ENCODE measurements at regions not wholly inside any gene's neighbourhood (a gene's known extent, or its start where the extent isn't known, plus 50 kb on each side); places are given as distances from the start of the nearest gene placed in this dataset.

DNA sequence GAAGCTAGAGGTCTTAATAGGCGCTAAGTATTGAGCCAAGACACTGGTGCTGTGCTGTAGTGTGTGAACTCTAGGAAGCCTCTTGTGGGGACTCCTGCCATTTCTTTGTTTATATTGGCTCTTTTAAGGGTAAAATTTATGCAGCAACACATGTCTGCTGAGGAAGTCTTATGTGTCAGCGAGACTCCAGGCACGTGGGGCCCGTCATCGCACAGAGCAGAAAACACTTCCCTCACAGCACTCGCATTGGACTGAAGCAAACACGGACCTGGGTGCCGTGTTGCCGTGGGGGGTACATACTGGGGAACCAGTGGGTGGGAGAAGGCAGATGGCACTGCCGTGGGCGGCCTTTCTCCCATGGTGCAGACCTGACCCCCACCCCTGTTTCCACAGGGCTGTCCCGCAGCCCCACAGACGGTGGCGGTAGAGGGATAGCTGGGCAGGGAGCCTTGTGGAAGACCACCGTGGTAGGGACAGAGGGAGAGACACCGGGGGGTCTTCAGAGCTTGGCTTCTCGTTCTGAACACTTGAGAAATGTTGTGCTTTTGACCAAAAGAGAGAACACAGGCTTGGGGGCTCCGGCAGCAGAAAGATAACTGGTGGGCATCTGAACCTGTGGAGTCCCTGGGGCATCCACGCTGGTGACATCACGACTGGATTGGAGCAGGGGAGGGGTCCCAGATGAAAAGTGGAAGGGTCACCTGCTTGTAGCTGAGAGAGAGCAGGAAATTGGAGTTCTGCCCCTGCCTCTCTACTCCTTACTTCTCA, 284.7 kb upstream of the SHH start:
- intact Hi-C loops (cut with DNase I): no loop called here
- DNase-seq: no peak

DNA sequence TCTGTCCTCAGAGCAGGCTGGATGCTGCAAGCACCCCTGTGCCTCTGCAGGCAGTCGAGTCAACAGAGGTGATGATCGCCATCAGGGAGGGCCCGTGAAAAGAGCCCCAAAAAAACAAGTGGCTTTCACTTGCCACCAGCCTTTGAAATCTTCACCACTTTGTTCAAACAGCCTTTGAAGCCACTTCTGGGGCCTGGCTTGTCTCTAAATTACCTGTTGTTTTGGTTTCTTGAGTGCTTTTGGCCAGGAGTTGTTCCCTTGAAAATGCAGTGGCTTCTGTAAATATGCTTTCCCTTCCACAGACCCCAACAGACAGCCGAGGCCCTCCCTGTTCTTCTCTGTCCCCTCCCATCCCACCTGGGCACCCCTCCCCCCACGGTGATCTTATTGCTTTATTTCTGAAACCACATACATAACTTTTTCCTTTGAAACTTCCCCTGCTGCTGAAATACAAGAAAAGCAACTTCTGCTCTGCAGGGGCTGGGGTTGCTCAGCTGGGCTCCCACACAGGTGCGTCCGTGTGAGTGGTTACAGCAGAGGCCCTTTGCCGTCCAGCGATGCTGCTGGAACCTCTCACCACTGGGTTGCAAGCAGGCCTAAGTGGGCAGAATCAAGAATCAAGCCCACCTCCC, 283.8 kb upstream of the SHH start:
- intact Hi-C loops (cut with DNase I): no loop called here
- DNase-seq: no peak

DNA sequence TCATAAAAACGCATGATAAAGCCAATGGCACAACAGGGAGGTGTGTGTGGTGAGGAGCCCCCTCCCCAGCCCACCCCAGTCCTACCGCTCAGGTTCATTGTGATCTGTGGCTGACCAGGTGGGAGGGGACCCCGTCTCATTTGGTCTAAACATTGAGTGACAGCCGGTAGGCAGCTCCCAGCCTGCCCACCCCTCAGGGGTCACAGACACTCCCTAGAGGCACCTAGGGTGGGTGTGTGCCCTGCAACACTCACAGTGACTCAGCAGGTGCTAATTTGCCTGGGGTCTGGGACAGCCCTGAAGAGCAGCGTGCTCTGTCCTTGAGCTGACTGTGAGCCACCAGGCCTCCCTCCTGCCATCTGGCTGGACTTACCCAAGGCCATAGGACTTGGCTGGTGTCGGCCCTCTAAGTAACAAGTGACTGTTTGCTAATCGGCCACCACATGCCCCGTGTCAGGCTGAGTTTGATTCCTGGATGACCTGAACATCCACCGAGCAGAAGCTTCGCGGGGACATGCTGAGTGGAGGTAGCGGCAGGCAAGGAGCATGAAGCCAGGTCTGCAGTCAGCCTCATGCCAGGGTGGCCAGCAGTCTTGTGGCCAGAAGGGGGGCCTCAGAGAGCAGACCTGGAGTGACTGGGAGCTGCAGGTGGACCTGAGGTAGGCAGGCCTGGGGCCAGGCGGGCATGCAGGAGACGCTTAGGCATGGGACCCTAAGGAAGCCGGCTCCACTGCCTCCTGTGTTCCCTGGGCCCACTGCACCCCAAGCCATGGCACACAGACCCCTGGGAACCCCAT, 282.3 kb upstream of the SHH start:
- DNase-seq: no peak

DNA sequence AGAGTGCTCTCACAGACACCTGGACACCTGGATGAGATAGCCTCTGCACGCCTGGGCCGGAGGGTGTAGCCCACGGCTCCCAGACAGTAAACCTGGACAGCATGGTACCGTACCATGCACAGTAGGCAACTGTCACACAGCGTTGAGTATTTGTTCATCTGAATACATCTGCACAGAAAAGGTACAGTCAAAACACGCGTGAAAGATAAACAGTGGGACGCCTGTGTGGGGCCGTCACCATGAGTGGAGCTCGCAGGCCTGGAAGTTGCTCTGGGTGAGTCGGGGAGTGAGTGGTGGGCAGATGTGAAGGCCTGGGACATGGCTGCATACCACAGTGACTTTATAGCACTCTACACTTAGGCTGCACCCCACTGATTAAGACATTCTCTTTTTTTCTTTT, 280.0 kb upstream of the SHH start:
- DNase-seq: peak in 1 of 10 donors; percentile 13
- intact Hi-C loops (cut with DNase I): no loop called here

More for the DNA sequence above, 282.3 kb upstream of the SHH start:
- intact Hi-C loops (cut with DNase I): no loop called here

DNA sequence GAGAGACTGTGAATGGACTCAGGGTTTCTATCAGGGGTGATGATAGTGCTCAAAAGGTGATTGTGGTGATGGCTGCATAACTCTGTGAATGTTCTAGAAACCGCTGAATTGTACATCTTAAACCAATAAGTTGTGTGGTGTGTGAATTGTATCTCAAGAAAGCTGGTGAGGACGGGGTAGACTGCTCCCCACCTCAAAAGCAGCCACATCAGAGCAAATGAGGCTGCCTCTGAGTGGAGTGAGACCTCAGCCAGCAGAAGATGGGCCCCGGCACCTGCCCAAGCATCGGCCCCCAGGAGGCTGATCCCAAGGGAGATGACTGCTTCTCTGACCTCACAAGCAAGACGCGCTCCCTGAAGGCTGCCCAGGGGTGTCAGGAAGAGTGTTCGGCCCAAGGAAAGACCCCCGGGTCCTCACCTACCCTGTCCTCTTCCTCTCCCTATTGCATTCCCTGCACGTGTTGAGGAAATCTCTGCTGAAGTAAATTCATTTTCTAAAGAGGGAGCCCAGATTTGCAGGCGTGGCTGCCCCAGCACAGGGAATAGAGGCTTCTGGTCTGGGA, 279.3 kb upstream of the SHH start:
- intact Hi-C loops (cut with DNase I): no loop called here
- DNase-seq: peak in 1 of 10 donors; percentile 58

DNA sequence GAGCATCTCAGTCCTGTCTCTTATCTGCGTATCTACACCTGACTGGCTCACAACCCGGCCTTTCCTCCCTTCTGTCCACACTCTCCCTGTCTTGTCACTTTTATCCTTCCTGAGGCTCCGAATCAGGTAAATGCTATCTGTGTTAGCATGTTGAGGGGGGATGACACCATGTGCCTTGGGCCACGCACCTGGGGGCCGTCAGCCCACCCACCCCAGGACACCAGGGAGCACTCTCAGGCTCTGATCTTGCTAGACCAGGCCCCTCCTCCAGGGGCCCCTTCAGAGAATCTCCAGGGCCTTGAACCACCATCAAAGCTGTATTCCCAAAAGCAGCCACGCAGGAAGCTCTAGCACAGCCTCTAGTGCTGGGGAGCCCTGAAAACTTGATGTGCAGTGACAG, 278.7 kb upstream of the SHH start:
- intact Hi-C loops (cut with DNase I): no loop called here
- peak in 1 of 10 donors; percentile 57 for DNase-seq

DNA sequence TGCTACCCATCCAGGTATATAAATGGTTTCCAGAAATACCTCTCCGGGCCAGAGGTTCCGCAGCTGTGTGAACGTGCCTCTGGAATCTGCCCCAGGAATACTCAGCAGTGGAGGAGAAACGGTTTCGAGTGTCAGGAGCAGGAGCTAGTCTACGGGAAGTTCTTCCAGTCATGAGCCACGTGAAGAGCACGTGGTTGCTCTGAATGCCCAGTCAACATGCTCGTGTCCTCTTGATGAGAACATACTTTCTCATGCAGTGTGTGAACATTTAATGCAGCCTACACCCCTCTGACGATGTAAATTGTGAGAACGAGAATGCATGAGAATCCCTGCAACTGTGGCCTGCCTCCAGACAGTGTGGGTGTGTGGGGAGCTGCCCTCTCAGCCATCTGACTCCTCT, 277.0 kb upstream of the SHH start:
- intact Hi-C loops (cut with DNase I): no loop called here
- DNase-seq: peak in 1 of 10 donors; percentile 23

DNA sequence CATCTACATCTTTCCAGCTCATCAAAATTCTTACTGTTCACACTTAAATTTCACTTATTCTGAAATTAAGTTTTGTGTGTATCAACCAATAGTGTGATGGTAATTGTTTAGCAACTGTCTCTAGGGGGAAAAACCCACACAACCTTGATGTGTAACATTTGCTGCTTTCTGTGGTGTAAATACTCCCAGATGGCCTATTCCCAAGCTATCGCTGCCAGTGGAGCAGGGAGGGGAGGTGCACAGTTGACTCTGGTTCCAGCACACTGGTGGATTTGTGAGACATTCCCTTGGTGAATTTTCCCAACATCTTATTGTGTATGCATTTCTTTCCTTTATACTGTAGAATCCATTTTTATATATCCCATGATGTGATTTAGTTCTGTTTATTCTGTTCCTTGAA, 275.9 kb upstream of the SHH start:
- DNase-seq: peak in 1 of 10 donors; percentile 10
- intact Hi-C loops (cut with DNase I): no loop called here

DNA sequence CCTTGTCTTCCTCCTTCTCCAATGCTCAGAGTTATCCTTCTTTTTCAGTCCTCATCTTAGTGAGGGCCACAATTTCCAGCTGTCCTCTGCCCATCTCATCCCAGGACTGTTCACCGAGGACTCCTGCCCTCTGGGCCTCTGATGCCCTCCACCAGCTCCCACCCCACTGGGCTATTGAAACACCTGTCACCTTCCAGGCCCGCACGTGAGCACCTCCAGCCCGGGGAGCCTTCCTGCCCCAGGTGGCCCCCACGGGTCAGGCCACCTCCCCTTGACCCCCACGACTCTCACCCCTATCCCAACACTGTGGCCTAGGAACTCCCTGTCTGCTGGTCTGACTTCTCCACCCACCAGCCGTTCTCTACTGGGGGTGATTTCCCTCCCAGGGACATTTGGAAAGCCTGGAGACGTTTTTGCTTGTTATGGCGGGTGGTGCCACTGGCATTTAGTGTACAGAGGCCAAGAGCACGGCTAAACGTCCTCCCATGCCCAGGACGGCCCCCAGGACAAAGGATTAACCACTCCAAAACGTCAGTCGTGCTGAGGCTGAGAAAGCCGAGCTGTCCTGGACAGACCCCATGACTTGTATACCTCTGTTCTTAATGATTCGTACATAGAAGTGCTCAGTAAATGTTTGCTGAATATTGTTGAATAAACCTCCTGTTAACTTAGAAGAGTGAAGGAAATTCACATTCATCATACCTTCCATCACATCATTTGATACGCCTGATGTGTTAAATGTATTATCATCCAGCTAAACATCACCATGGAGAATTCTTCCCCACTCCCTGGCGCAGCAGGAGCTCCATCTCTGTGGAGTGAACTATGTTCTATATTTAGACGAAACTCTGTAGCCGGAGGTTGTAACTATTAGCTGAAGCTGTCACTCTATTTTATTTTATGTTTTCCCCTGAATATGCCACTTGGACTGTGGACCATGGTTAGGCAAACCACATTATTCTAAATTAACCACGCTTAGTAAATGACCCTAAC, 270.1 kb upstream of the SHH start:
- intact Hi-C loops (cut with DNase I): no loop called here
- DNase-seq: peak in 1 of 10 donors; percentile 61

DNA sequence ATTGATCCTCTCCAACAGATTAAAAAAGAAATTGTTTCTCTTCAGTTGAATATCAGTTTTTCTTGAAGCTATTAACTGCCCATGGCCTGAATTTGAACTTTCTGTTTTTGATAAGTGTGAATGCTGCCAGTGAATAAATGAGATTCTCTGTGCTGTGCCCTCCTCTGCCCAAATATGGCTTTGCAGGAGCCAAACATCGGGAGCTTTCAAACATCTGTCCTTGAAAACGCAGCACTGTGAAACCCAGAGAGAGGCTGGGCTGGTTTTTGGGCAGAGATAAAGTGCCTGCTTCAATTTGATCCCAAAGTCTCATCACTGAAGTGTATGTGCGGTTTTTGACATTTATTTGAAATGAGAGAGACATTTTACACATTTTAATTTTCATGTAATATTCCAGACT, 268.3 kb upstream of the SHH start:
- DNase-seq: peak in 1 of 10 donors; percentile 5
- intact Hi-C loops (cut with DNase I): no loop called here

DNA sequence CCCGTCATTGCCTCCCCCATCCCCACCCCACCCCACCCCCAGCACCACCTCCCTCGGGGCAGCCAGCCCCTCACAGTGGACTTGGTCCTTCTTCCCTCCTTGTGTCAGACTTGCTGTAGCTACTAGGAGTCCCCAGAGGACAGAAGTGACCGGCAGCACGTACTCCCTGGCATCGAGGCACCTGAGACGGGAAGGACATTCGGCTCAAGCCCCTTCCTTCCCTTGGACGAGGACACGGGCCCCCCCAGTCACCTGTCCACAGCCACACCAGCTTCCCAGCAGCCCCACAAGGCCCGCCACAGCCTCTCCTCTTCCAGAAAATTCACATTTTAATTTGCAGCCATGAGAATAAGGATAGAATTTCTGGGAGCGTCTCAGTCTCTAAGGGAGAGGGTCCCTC, 267.8 kb upstream of the SHH start:
- DNase-seq: peak in 1 of 10 donors; percentile 72
- intact Hi-C loops (cut with DNase I): no loop called here

DNA sequence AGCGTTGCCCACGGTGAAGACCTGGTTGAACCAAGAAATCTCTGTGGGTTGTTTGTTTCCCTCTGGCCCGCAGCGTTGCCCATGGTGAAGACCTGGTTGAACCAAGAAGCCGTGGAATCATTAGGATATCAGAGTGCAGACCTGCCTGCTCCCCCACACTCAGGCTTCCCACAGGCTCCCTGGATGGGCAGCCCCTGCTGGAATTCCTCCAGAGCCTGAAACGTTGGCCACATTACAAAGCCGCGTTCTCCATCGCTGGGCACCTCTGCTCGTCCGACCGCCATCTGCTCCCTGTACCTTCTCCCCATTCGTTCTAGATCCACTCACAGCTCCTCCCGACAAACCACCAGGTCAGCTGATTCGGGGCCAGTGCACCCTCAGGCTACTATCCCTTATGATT, 266.9 kb upstream of the SHH start:
- DNase-seq: peak in 1 of 10 donors; percentile 57
- intact Hi-C loops (cut with DNase I): no loop called here

DNA sequence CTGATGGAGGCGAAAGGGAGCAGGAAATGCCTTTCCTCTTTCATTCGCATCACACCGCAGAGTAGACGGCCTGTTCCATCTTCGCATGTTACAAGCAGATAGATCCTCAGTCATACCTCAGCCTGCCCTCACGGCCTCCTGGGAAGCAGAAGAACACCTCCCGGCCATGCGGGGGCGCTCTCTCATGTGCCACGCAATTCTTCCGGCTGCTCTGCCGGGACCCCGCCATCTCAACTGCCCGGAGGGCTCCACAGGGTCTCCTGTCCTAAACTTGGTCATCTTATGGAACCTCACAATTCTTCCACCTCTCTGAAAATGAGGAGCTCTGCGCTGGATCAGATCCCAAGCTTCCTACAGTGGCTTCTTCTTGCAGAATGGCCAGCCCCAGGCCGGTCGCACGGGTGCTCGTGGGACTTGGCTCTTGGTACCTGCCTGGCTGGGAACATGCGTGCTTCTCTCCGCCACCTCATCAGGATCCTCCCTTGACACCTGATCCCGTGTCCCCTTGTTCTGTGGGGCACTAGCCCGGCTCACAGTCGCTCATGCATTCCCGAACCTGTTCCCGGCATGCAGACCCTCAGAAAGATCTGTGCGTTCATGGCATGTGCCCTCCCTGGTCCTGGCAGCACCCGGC, 262.8 kb upstream of the SHH start:
- intact Hi-C loops (cut with DNase I): no loop called here
- peak in 1 of 10 donors; percentile 69 for DNase-seq

DNA sequence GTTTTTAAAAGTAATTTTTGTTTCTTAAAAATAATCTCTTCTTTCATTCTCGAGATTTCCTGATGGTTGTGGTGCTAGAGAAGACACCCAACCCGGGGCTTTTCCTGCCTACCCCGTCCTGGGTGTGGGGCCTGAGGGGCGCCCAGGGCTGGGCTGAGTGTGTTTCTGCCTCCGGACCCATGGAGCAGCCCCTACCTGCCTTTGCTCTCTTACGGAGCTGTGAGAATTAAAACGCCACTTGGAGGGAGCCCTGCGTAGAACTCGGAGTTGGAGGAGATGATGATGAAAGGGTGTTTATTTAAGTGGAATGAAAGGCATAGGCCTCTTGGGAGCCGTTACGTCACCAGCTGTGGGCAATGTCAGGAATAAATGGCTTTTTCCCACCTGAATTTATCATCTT, 261.8 kb upstream of the SHH start:
- intact Hi-C loops (cut with DNase I): no loop called here
- DNase-seq: peak in 1 of 10 donors; percentile 21

DNA sequence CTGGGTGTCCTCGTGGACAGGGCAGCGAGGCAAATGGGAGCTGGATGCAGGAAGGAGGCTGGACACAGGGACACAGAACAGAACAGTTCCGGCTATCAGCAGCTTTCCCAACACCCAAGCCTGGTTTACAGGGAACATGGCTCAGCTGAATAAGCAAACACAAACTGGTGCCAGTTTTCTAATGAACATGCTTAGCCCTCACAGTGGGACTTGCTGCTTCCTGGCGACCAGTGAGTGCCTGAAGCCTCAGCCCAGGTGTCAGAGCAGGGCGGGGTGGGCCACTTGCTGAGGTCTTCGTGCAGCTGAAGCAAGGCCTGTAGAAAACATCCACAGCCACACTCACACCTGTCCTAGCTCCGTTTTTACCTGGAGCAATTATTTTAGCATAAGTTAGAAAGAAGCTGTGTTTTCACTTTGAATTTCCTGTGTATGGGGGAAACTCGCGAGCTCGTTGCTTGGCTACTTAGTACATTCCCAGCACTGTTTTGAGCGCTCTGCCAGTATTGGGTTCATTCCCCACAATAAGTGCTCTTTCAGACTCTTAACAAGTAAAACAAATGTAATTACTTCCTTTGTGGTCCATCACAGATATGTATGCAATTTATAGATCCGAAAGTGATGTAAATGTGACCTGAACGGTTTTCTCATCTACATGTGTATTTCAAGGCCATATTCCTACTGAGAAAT, 261.2 kb upstream of the SHH start:
- intact Hi-C loops (cut with DNase I): no loop called here
- DNase-seq: peak in 1 of 10 donors; percentile 64

DNA sequence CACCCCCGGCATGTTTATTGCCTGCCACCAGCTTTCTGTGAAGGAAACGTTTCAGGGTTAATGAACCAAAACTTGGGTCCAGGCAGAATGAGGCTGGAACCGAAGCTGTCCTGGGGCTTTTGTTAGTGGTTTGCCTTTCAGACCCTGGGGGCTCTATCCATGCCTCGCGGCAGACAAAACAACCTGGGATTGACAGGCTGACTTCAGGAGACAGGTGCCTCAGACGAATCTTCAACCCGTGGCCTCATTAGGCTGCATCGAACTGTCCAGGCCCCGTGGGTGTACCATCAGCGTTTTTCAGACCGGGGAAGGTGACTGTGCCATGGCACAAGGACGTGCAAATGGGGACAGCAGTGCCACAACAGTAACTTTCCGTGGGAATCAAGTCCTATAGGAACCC, 259.3 kb upstream of the SHH start:
- no peak for DNase-seq

DNA sequence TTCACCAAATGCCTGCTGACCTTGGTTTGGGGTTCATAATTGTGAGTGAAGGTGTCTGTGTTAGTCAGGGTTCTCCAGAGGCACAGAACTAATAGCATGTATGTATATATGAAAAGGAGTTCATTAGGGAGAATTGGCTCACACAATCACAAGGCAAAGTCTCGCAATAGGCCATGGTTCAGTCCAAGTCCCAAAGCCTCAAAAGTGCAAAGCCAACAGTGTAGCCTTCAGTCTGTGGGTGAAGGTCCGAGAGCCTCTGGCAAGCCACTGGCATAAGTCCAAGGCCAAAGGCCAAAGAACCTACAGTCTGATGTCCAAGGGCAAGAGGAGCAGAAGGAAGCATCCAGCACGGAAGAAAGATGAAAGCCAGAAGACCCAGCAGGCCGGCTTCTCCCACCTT, 257.6 kb upstream of the SHH start:
- intact Hi-C loops (cut with DNase I): no loop called here
- peak in 1 of 10 donors; percentile 18 for DNase-seq

More for the DNA sequence above, 259.3 kb upstream of the SHH start:
- intact Hi-C loops (cut with DNase I): no loop called here

DNA sequence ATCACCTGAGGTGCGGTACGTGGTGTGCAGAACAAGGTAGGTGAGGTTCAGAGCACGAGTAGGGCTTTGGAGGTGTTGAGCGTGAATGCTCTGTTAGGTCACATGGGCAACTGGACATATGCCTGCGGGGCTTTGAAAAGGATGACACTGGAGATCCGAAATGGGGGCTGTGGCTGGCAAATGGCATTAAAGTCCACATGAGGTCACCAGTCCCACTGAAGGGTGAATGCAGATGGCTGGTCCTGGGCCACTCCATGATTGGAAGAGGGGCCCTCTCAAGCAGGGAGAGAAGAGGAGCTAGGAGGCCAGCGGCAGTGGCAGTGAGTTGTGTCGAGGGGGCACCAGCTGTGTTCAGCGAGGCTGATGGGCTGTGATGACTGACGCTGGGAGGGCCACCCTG, 254.9 kb upstream of the SHH start:
- peak in 1 of 10 donors; percentile 67 for DNase-seq
- intact Hi-C loops (cut with DNase I): no loop called here

DNA sequence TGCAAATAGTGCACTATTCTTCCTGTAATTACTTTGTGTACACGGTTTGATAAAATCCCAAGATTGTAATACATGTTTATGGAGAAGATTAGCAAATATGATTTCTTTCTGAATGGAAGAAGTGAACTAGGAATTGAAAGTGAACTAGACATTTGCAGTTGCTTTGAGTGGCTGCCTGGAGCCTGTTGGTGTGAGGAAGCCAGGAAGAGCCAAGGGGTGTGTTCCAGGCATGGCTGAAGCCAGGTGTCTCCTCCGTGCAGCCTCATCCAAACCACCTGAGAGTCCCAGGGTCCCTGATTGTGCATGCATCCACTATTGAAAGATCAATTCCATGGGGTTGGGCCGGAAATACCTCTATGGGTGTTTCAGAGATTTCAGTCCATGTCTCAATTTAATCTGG, 253.1 kb upstream of the SHH start:
- intact Hi-C loops (cut with DNase I): no loop called here
- no peak for DNase-seq

All from posterior cingulate gyrus (tissue), 11 donors.